AG04449 (cell line): ENCODE measurements at regions not wholly inside any gene's neighbourhood (a gene's known extent, or its start where the extent isn't known, plus 50 kb on each side); places are given as distances from the start of the nearest gene placed in this dataset.

ENCODE experiments used
- CTCF ChIA-PET: fragments of 350-600 bp; formaldehyde crosslinking; extraction: SDS; loops from one replicate; lab custom pipeline; 2021; ENCODE audit warnings: antibody characterized with exemption; lab: Yijun Ruan, JAX
- POLR2A ChIA-PET: fragments of 400-600, 350-600 bp; formaldehyde crosslinking; extraction: SDS; loops from one replicate; lab custom pipeline; 2020; ENCODE audit warnings: antibody characterized with exemption, inconsistent platforms; lab: Yijun Ruan, JAX
- DNase-seq: peaks from one replicate; pipeline ENCODE4 v3.0.0-alpha.2; 2010; ENCODE audit warnings: low read depth, low spot score
- H3K4me3 ChIP-seq: 2 replicates; pipeline ENCODE4 v1.5.1; 2011; ENCODE audit warnings: low read depth, mild to moderate bottlenecking, control low read depth, low read length
- TF ChIP-seq, protein P1 (sequence below): IDR thresholded peaks from one replicate; pipeline ENCODE4 v1.5.1; 2011; ENCODE audit warnings: mild to moderate bottlenecking, moderate library complexity, low read length, control low read depth, inconsistent platforms; ENCODE audit not compliant: insufficient read depth; ENCODE audit errors: missing control alignments

DNA sequence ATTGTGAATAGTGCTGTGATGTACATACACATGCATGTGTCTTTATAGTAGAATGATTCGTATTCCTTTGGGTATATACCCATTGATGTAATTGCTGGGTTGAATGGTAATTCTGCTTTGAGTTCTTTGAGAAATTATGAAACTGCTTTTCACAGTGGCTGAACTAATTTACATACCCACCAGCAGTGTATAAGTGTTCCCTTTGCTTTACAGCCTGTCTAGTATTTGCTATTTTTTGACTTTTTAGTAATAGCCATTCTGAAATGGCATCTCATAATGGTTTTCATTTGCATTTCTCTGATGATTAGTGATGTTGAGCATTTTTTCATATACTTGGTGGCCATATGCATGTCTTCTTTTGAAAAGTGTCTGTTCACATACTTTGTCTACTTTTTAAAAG, 54.5 kb upstream of the FAM78B start:
- DNase-seq, result no peak
- TF ChIP-seq, protein P1, sequence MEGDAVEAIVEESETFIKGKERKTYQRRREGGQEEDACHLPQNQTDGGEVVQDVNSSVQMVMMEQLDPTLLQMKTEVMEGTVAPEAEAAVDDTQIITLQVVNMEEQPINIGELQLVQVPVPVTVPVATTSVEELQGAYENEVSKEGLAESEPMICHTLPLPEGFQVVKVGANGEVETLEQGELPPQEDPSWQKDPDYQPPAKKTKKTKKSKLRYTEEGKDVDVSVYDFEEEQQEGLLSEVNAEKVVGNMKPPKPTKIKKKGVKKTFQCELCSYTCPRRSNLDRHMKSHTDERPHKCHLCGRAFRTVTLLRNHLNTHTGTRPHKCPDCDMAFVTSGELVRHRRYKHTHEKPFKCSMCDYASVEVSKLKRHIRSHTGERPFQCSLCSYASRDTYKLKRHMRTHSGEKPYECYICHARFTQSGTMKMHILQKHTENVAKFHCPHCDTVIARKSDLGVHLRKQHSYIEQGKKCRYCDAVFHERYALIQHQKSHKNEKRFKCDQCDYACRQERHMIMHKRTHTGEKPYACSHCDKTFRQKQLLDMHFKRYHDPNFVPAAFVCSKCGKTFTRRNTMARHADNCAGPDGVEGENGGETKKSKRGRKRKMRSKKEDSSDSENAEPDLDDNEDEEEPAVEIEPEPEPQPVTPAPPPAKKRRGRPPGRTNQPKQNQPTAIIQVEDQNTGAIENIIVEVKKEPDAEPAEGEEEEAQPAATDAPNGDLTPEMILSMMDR, result no peak
- H3K4me3 ChIP-seq, result no peak overlapping the region
- POLR2A ChIA-PET, result no interaction called here
- CTCF ChIA-PET, result no interaction called here

DNA sequence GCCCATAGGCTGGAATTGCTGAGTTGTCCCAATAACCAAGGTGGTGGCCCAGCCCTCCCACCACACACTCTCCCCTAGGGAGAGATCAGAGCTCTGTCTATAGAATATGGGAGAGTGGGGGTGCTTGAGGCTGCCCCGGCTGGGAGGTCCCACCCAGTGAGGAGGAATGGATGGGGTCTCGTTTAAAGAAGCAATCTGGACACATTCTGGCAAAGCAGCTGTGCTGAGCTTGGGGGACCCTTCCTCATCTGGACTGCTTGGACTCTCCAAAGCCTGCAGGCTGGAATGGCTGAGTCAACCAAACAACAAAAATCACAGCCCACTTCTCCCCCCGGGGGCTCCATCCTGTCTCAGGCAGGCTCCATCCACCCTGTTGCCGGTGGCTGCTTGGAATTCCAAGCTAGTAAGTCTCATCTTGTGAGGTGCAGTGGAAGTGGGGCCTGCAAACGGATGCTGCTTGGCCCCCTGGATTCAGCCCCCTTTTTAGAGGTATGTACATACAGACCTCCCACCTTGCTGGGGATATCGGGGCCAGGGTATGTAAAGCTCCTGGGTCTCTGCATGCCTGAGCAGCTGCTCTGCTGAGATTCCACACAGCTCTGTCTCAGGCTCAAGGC, 67.1 kb upstream of the FAM78B start:
- TF ChIP-seq, protein P1, result no peak
- CTCF ChIA-PET, result no interaction called here

DNA sequence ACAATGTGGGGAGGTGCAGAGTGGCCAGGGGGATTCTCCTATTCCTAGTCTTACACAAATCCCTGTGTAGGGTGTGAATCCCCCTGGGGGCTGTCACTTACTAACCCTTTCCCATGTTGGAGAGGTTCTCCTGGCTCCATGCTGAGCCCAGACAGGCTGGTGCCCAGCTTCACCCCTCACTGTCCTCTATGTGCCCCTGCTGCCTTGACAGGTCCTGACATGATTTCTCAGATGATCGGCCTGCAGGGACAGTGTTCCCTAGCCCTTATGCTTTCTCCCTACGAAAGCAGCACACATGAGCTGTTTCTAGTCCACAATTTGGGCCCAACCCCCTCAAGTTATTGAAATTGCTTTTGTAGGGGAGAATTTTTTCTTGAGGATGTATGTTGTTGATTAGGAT, 68.9 kb upstream of the FAM78B start:
- CTCF ChIA-PET, result no interaction called here
- DNase-seq, result no peak

More for the DNA sequence above, 67.1 kb upstream of the FAM78B start:
- no peak overlapping the region for H3K4me3 ChIP-seq
- POLR2A ChIA-PET, result no interaction called here
- DNase-seq, result no peak

DNA sequence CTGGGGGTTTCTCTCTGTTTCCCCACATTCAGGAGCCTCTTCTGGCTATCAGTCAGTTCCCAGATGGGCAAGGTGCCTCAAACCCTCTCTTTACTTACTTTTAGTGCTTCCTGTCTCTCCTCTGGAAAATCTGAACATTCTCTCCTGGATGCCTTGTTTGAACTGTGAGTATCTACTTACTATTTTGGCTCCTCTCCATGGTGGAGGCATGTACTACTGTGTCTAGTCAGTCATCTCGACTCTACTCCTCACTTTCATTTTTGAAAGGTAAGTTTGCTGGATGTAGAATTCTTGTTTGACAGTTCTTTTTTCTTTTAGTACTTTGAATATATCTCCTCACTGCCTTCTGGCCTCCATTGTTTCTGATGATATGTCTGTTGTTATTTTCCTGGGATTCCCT, 70.9 kb upstream of the FAM78B start:
- TF ChIP-seq, protein P1, result no peak
- no peak overlapping the region for H3K4me3 ChIP-seq
- ChIA-PET POLR2A (no interaction called here), CTCF (no interaction called here)
- no peak for DNase-seq

More for the DNA sequence above, 68.9 kb upstream of the FAM78B start:
- TF ChIP-seq, protein P1, result no peak
- no peak overlapping the region for H3K4me3 ChIP-seq
- POLR2A ChIA-PET, result no interaction called here

DNA sequence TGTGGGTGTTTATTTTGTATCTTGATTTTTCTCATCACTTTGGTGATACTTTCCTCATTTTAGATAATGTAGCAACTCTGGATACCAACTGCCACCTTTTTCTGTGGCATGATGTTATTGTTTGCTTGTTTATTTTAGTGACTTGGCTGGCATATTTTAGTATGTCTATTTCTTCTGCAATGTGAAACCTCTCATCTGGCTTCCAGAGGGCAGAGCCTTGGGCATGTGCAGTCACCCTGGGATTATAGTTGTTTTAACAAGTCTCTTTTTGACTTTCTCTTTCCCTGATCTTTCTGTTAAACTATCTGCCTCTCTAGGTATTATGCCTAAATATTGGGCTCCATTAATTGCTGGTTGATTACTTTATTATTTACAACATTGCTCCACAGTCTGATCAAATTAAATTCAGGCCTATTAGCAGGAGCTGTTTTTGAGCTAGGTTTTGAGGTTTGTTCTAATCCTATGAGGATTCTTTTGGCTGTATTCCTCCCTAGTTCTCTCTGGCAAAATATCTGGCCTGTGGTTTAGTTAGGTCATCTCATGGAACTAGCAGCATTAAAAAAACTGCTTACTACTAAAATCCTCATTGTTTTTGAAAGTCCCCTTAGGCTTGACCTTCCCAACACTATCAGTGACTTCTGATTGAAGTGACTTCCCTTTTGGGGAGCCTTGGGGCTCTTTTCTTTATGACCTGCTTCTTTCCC, 86.4 kb upstream of the FAM78B start:
- ChIA-PET POLR2A (no interaction called here), CTCF (no interaction called here)
- no peak overlapping the region for H3K4me3 ChIP-seq
- TF ChIP-seq, protein P1, result no peak
- no peak for DNase-seq

DNA sequence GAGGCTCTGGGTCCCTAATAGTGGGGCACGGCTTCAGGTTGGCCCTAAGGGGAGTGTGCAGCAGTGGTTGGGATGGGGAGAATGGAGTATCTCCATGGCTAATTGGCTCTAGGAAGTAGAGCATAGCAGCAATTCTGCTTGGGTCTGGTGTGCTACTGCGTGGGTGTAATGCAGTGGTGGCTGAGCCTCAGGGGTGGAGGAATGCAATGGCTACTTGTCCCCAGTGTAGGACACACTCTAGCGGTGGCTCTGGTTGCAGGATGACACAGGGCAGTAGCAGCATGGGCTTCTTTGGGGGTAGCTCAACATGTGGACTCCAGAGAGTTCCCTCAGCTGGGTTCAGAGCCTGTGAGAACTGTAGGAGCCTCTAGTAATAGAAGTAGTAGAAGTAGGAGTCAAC, 91.2 kb upstream of the FAM78B start:
- TF ChIP-seq, protein P1, result no peak
- no peak for DNase-seq
- ChIA-PET POLR2A (no interaction called here), CTCF (no interaction called here)
- no peak overlapping the region for H3K4me3 ChIP-seq
